Right lung (tissue), 2 donors: ENCODE measurements at regions not wholly inside any gene's neighbourhood (a gene's known extent, or its start where the extent isn't known, plus 50 kb on each side); places are given as distances from the start of the nearest gene placed in this dataset.

Experiments used
- DNase-seq, 2 donors: peaks; one replicate each; pipeline ENCODE4 v3.0.0-alpha.2; 2013

GRCh38 chr5:28542987-28543386 is 1504.6 kb upstream of the CDH9 start:
- DNase-seq, result peak in 1 of 2 donors; percentile 0

GRCh38 chr5:28523888-28524635 is 1485.7 kb upstream of the CDH9 start:
- DNase-seq, result peak in 1 of 2 donors; percentile 0

GRCh38 chr5:28523416-28523815 is 1485.0 kb upstream of the CDH9 start:
- DNase-seq, result no peak

GRCh38 chr5:28517691-28518090 is 1479.3 kb upstream of the CDH9 start:
- DNase-seq, result no peak

GRCh38 chr5:28516722-28517121 is 1478.3 kb upstream of the CDH9 start:
- no peak for DNase-seq

GRCh38 chr5:28512648-28513047 is 1474.3 kb upstream of the CDH9 start:
- no peak for DNase-seq

GRCh38 chr5:28505121-28505520 is 1466.7 kb upstream of the CDH9 start:
- no peak for DNase-seq

GRCh38 chr5:28500511-28500910 is 1462.1 kb upstream of the CDH9 start:
- no peak for DNase-seq

GRCh38 chr5:28499766-28500290 is 1461.4 kb upstream of the CDH9 start:
- DNase-seq, result no peak

- DNase-seq, result no peak
These were observed 1457.5 kb upstream of the CDH9 start for GRCh38 chr5:28495876-28496275.

GRCh38 chr5:28493456-28493855 is 1455.1 kb upstream of the CDH9 start:
- DNase-seq, result no peak

- DNase-seq, result no peak
These were observed 1450.4 kb upstream of the CDH9 start for GRCh38 chr5:28488752-28489151.

GRCh38 chr5:28483327-28484025 is 1445.1 kb upstream of the CDH9 start:
- DNase-seq, result no peak

GRCh38 chr5:28473531-28474107 is 1435.2 kb upstream of the CDH9 start:
- DNase-seq, result no peak

- DNase-seq, result no peak
These were observed 1429.8 kb upstream of the CDH9 start for GRCh38 chr5:28468166-28468565.

GRCh38 chr5:28463728-28464127 is 1425.3 kb upstream of the CDH9 start:
- DNase-seq, result no peak

- no peak for DNase-seq
These were observed 1413.1 kb upstream of the CDH9 start for GRCh38 chr5:28451483-28451882.

- no peak for DNase-seq
These were observed 1412.6 kb upstream of the CDH9 start for GRCh38 chr5:28450997-28451396.

GRCh38 chr5:28448791-28449190 is 1410.4 kb upstream of the CDH9 start:
- DNase-seq, result no peak

- DNase-seq, result peak; percentile 10 to 13
These were observed 1392.3 kb upstream of the CDH9 start for GRCh38 chr5:28430565-28431178.

- no peak for DNase-seq
These were observed 1382.8 kb upstream of the CDH9 start for GRCh38 chr5:28421141-28421540.

- no peak for DNase-seq
These were observed 1377.5 kb upstream of the CDH9 start for GRCh38 chr5:28415791-28416443.
